Endothelial cell of umbilical vein (primary cell): ENCODE measurements at regions not wholly inside any gene's neighbourhood (a gene's known extent, or its start where the extent isn't known, plus 50 kb on each side); places are given as distances from the start of the nearest gene placed in this dataset.

Experiments
- BruUV-seq: library from RNA; stranded (reverse); fragments of 400-500 nt; replicated peaks from 2 replicates; lab custom pipeline; 2021; lab: Mats Ljungman, UMichigan
- CTCF ChIA-PET: fragments of 300-600, 350-600 bp; sonication (Branson Sonifier 250); formaldehyde crosslinking; loops from one replicate; lab custom pipeline; 2021; ENCODE audit warnings: antibody characterized with exemption, inconsistent platforms; lab: Charles Lee
- POLR2A ChIA-PET: fragments of 300-600, 350-600 bp; sonication (Branson Sonifier 250); formaldehyde crosslinking; loops from one replicate; lab custom pipeline; 2021; ENCODE audit warnings: antibody characterized with exemption, inconsistent platforms; lab: Charles Lee
- DNase-seq: peaks from one replicate; pipeline ENCODE4 v3.0.0-alpha.2; 2011; ENCODE audit warnings: low read depth, low spot score
- FAIRE-seq: peaks from 2 replicates; lab custom pipeline; 2011; peaks lifted over from hg19 to GRCh38; lab: Jason Lieb, UNC
- H2AFZ ChIP-seq: 2 replicates; pipeline ENCODE4 v1.6.0; 2012; ENCODE audit warnings: low read depth, low read length, control low read depth, inconsistent platforms
- H3K27ac ChIP-seq: 2 replicates; pipeline ENCODE4 v1.5.1; 2011; ENCODE audit warnings: low read depth, mild to moderate bottlenecking, control low read depth, low read length, moderate library complexity; ENCODE audit not compliant: insufficient read depth
- H3K27me3 ChIP-seq, 2 experiments: 2 replicates each; pipeline versions ENCODE4 v1.6.0 to v1.6.1; 2011; ENCODE audit warnings: low read length in 2 of 2, mixed read lengths in 1 of 2; ENCODE audit not compliant: control insufficient read depth in 2 of 2, insufficient read depth in 2 of 2
- H3K36me3 ChIP-seq, 2 experiments: 2 replicates in 1 of 2; 3 replicates in 1 of 2; pipeline ENCODE4 v1.5.1; 2011; ENCODE audit warnings: low read length in 2 of 2, mild to moderate bottlenecking in 1 of 2, moderate library complexity in 1 of 2; ENCODE audit not compliant: control insufficient read depth in 2 of 2, insufficient read depth in 2 of 2; ENCODE audit errors: extremely low read depth in 1 of 2
- H3K4me1 ChIP-seq: 3 replicates; pipeline ENCODE4 v1.5.1; 2011; ENCODE audit warnings: mild to moderate bottlenecking, low read length; ENCODE audit not compliant: control insufficient read depth, insufficient read depth; ENCODE audit errors: extremely low read depth
- H3K4me2 ChIP-seq: 2 replicates; pipeline ENCODE4 v1.6.1; 2011; ENCODE audit warnings: low read length, control low read depth, mixed read lengths; ENCODE audit not compliant: insufficient read depth
- H3K4me3 ChIP-seq, 3 experiments: fragments of 200-600 bp in 1 of 3; sonication (generic), shearing (Covaris generic) in 1 of 3; replicated peaks in 1 of 3; 2 replicates each; pipeline ENCODE4 v1.5.1; 2011 to 2016; ENCODE audit warnings: control low read depth in 3 of 3, low read length in 3 of 3, mild to moderate bottlenecking in 2 of 3, inconsistent platforms in 1 of 3, low read depth in 1 of 3, moderate library complexity in 1 of 3; ENCODE audit not compliant: insufficient read depth in 1 of 3
- H3K79me2 ChIP-seq: 2 replicates; pipeline ENCODE4 v1.6.0; 2012; ENCODE audit warnings: low read length, inconsistent platforms; ENCODE audit not compliant: control insufficient read depth, insufficient read depth
- H3K9ac ChIP-seq: replicated peaks from 2 replicates; pipeline ENCODE3; 2011; ENCODE audit warnings: low read length, control low read depth; ENCODE audit not compliant: insufficient read depth; ENCODE audit errors: extremely low read depth
- H3K9me1 ChIP-seq: replicated peaks from 3 replicates; pipeline ENCODE4 v1.6.0; 2011; ENCODE audit warnings: mild to moderate bottlenecking, low read length; ENCODE audit not compliant: control insufficient read depth, insufficient read depth; ENCODE audit errors: extremely low read depth
- H3K9me3 ChIP-seq: replicated peaks from 2 replicates; pipeline ENCODE4 v1.5.1; 2012; ENCODE audit warnings: low read length, inconsistent platforms; ENCODE audit not compliant: control insufficient read depth, insufficient read depth
- H4K20me1 ChIP-seq: replicated peaks from 2 replicates; pipeline ENCODE3; 2011; ENCODE audit warnings: mild to moderate bottlenecking, low read length; ENCODE audit not compliant: control insufficient read depth, insufficient read depth; ENCODE audit errors: extremely low read depth
- CTCF ChIP-seq, 2 donors: IDR thresholded peaks; 1 replicate in 1 of 2; 2 replicates in 1 of 2; pipeline ENCODE4 v1.5.1; 2011; ENCODE audit warnings: low read length in 2 of 2, mild to moderate bottlenecking in 2 of 2, moderate library complexity in 2 of 2, control low read depth in 1 of 2, inconsistent platforms in 1 of 2, low read depth in 1 of 2; ENCODE audit not compliant: insufficient read depth in 1 of 2; ENCODE audit errors: extremely low read depth in 1 of 2
- EZH2 ChIP-seq: IDR thresholded peaks from 2 replicates; pipeline ENCODE4 v1.6.1; 2012; ENCODE audit warnings: borderline replicate concordance, low read depth, mild to moderate bottlenecking, moderate library complexity, low read length, inconsistent platforms; ENCODE audit not compliant: severe bottlenecking
- FOS ChIP-seq: IDR thresholded peaks from 2 replicates; pipeline ENCODE4 v1.6.1; 2011; ENCODE audit warnings: mild to moderate bottlenecking, low read length, moderate library complexity, borderline replicate concordance; ENCODE audit not compliant: insufficient read depth
- GATA2 ChIP-seq: IDR thresholded peaks from 2 replicates; pipeline ENCODE4 v1.7.0; 2011; ENCODE audit warnings: low read depth, mild to moderate bottlenecking, moderate library complexity, mixed read lengths, low read length; ENCODE audit not compliant: insufficient read length, insufficient read depth
- JUN ChIP-seq: IDR thresholded peaks from 2 replicates; pipeline ENCODE4 v1.6.1; 2011; ENCODE audit warnings: borderline replicate concordance, low read depth; ENCODE audit not compliant: insufficient read length, insufficient read depth
- MAX ChIP-seq: IDR thresholded peaks from 2 replicates; pipeline ENCODE4 v1.6.1; 2011; ENCODE audit not compliant: insufficient read depth, insufficient read length
- MYC ChIP-seq: IDR thresholded peaks from one replicate; pipeline ENCODE4 v1.6.1; 2011; ENCODE audit warnings: mild to moderate bottlenecking, low read depth, low read length
- POLR2A ChIP-seq: IDR thresholded peaks from 2 replicates; pipeline ENCODE4 v1.6.1; 2012; ENCODE audit warnings: low read depth, mild to moderate bottlenecking, control low read depth, low read length
- POLR2AphosphoS5 ChIP-seq: IDR thresholded peaks from 2 replicates; pipeline ENCODE4 v1.6.1; 2012; ENCODE audit warnings: low read depth, mild to moderate bottlenecking, control low read depth, low read length, moderate library complexity; ENCODE audit not compliant: insufficient read depth
- dilution Hi-C: fragments of 300-500 bp; cut with MboI; formaldehyde crosslinking; loops from one replicate; pipeline ENCODE4 v1.15.0; 2019; ENCODE audit warnings: low sequenced_read_pairs; ENCODE audit not compliant: extremely low pct_ligation_motif_present
- intact Hi-C: fragments of 100-400 bp; cut with micrococcal nuclease; formaldehyde crosslinking; loops from one replicate; pipeline ENCODE4 v1.10.0; 2022

GRCh38 chr7:46751471-46751870 lies 830.4 kb upstream of the IGFBP3 start:
- DNase-seq = no peak
- H2AFZ ChIP-seq = no peak overlapping the region
- no TSS peak for BruUV-seq
- no peak for TF ChIP-seq GATA2
- no peak for TF ChIP-seq MYC
- peaks cover 48% of the 10 kb centered on the region for H3K4me1 ChIP-seq
- no peak for FAIRE-seq
- no peak overlapping the region for H3K4me2 ChIP-seq
- H3K9me3 ChIP-seq = no peaks in the 10 kb centered on the region
- no peaks in the 10 kb centered on the region for H3K27me3 ChIP-seq
- H4K20me1 ChIP-seq = no peaks in the 10 kb centered on the region
- H3K27ac ChIP-seq = no peak overlapping the region
- no peak overlapping the region for H3K4me3 ChIP-seq
- no peak overlapping the region for H3K9ac ChIP-seq
- no peaks in the 10 kb centered on the region for H3K79me2 ChIP-seq
- dilution Hi-C loops = no loop called here
- ChIA-PET POLR2A (no interaction called here), CTCF (interaction anchor here (1.4 kb wide), 1 partner anchor 13 kb away, joined by 3 read pairs; no protein-coding TSS in a partner anchor)
- no peaks in the 10 kb centered on the region for H3K9me1 ChIP-seq
- intact Hi-C loops = loop anchor here (10.0 kb wide), 1 partner anchor 1033 kb away; no protein-coding TSS in a partner anchor
- H3K36me3 ChIP-seq = no peaks in the 10 kb centered on the region

- peaks cover 54% of the 10 kb centered on the region for H3K4me1 ChIP-seq
- CTCF ChIA-PET = interaction anchor here (1.4 kb wide), 1 partner anchor 14 kb away, joined by 3 read pairs; no protein-coding TSS in a partner anchor
- dilution Hi-C loops = no loop called here
These were observed 829.3 kb upstream of the IGFBP3 start for GRCh38 chr7:46750321-46750865.

More at GRCh38 chr7:46750321-46750865, 829.3 kb upstream of the IGFBP3 start:
- Histone ChIP-seq H2AFZ (no peak overlapping the region), H3K9me1 (no peaks in the 10 kb centered on the region), H3K27me3 (no peaks in the 10 kb centered on the region), H3K9ac (no peak overlapping the region), H3K4me2 (no peak overlapping the region), H3K9me3 (no peaks in the 10 kb centered on the region), H3K4me3 (no peak overlapping the region), H3K79me2 (no peaks in the 10 kb centered on the region), H3K27ac (no peak overlapping the region), H4K20me1 (no peaks in the 10 kb centered on the region), H3K36me3 (no peaks in the 10 kb centered on the region)
- FAIRE-seq = no peak
- no peak for DNase-seq
- intact Hi-C loops = loop anchor here (10.0 kb wide), 1 partner anchor 1034 kb away; no protein-coding TSS in a partner anchor
- POLR2A ChIA-PET = no interaction called here
- no TSS peak for BruUV-seq
- TF ChIP-seq MYC (no peak), POLR2A (no peak), JUN (no peak), EZH2 (no peak), FOS (no peak), CTCF (IDR thresholded peaks at IDR 0.05; ENCODE audit: extremely low read depth in 1 of 2, insufficient read depth in 1 of 2, low read depth in 1 of 2, low read length in 2 of 2) (no peak), MAX (no peak), POLR2AphosphoS5 (no peak)
